GM21447 (cell line): ENCODE measurements at regions not wholly inside any gene's neighbourhood (a gene's known extent, or its start where the extent isn't known, plus 50 kb on each side); places are given as distances from the start of the nearest gene placed in this dataset.
"Not testable (repeated sequence)": the region's sequence is repeated elsewhere in the genome, so short reads cannot be mapped to it uniquely, and the experiment has no call there.

Experiments used
- ATAC-seq: cut with Tn5 transposase; IDR thresholded peaks from one replicate; pipeline ENCODE4 v1.9.1; 2021; ENCODE audit not compliant: unreplicated experiment

DNA sequence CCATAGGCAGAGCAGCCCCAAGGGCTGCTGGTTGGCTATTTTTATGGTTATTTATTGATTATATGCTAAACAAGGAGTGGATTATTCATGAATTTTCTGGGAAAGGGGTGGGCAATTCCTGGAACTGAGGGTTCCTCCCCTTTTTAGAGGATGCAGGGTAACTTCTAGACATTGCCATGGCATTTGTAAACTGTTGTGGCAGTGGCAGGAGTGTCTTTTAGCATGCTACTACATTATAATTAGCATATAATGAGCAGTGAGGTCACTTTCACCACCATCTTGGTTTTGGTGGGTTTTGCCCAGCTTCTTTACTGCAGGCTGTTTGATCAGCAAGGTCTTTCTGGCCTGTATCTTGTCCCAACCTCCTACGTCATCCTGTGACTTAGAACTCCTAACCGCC, 112.2 kb downstream of the RHOU start:
- not testable (repeated sequence) for ATAC-seq

DNA sequence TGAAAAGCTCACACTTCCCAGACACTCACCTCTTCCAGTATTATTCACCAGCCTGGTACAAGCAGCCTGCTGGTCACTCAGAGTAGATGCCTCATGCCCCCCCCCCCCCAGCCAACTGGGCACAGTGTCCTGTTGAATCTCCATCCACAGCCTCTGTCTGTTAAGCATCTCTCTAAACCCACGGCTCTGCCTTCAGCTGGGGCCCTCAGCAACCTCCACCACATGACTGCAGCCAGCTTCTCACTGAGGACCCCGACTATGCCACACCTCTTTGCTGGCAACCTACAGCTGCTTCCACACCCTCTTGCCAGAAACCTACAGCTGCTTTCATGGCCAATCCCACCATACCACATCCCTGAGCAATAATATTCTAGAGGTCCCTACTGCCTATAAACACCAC, 113.1 kb downstream of the RHOU start:
- no peak for ATAC-seq

DNA sequence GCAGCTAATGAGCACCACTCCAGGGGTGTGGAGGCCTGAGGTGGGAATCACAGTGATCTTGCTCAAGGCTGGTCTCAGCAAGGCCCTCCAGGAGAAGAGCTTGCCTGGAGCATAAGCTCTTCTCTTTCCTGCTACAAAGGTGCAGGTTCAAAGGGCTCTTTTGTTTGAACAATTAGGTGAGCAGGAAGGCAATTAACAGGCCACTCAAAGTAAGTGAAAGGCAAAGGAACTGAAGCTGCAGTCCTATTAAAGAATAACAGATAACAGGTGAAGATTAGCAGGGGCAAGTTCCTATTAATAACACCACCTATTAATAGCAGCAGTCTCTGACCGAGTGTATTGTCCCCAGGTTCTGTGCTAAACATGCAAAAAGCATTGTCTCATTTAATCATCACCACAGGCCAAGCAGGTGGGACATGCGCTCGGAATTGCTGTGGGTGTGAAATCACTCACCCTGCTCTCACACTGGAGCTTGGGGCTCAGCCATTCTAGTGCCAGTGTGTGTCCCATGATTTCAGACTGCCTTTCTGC, 113.8 kb downstream of the RHOU start:
- peak; percentile 80 for ATAC-seq

DNA sequence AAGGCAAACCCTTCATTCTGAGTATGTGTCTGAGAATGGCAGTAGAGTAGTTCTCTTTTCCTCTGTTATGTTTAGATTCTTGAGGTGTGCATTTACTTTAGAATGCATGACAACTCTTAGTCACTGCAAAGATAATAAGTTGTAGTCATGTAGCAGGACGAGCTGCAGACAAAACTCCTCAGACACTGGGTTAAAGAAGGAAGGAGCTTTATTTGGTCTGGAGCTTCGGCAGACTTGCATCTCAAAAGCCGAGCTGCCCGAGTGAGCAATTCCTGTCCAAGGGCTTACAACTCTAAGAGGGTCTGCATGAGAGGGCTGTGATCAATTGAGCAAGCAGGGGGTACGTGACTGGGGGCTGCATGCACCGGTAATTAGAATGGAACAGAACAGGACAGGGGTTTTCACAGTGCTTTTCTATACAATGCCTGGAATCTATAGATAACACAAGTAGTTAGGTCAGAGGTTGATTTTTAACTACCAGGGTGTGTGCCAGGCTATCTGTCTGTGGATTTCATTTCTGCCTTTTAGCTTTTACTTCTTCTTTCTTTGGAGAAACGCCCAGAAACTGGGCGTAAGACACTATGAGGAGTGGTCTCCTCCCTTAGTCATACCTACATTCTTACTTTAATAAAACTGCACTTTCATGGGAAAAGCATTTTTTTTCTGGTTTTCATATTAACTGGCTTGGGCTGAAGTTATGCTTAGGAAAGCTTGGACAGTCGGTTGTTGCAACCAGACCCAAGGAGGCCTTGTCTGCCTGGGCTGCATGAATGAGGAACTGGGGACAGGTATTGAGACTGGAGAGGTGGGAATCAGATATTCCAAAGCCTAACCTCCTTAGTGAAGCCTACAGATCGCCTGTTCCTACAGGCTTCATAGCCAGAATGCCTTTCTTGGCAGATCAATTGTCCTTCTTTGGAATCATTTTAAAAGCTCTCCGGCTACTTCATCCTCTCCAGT, 115.1 kb downstream of the RHOU start:
- no peak for ATAC-seq

DNA sequence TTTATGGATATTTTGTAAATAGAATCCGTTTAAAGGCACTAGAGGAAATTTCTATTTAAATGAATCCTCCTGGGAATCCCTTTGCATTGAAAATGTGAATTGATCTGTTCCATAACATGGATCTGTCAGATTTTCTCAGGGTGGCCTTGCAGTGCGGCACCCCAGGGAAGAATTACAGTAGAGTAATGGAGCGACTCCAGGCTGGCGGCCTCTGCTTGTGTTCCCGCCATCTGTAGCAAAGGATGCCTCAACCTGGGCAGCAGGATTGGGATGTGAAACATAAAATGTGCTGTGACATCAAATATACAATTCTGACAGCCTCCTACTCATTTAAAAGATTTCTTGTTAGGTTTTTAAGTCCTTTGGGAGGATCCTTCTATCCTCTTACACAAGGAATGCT, 115.9 kb downstream of the RHOU start:
- ATAC-seq: no peak

DNA sequence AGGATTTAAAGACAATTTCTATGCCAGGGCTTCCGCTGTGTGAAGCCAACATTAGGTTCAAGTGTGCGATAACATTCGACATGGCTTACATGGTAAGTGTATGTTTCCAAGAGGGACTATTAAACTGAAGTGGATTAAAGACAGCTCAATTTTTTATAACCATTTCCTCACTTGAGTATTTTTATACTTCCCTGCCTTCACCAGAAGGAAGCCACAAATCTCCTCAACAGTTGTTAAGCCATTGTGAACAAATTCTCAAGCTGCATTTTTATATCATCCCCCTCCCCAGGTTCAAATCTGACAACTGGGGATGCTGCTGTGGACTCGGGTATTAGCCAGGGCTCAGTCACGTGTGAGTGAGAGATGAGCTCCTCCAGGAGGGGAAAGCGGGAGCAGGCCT, 116.3 kb downstream of the RHOU start:
- ATAC-seq: no peak

DNA sequence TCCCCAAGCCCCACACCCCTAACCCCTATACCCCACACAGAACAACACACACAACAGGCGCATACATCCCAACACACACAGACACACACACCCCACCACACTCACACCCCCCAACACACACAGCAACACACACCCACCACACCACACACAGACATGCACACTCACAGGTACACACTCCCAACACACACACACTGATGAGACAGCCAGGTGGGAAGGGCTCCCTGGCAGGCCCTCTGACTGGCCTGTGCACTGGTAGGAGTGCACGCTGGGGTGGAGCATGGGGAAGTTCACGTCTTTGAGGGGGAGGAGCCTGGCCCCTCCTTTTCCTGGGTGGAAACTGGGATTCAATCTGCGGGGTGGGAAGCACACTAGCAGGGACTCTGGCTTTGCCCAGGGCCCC, 116.7 kb downstream of the RHOU start:
- no peak for ATAC-seq

DNA sequence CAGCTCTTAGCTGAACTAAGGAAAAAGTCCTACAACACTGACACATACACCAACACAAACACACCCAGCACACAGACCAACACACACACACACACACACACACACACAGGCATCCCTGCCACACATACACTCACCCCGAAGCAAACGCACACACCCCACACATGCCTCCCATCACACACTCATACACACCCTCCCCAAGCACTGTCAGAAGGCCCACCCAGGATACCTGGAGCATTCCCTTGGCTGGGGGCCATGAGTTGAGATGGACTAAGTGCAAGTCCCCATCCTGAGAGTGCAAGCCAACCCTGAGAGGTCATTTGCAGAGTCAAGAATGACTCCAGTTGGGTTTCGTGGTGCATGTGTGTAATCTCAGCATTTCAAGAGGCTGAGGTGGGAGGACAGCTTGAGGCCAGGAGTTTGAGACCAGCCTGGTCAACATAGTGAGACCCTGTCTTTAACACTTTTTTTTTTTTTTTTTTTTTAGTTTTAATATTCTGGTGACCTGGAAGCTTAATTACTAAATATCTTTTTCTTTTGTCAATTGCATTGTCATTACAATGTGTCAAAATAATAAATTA, 117.3 kb downstream of the RHOU start:
- no peak for ATAC-seq

DNA sequence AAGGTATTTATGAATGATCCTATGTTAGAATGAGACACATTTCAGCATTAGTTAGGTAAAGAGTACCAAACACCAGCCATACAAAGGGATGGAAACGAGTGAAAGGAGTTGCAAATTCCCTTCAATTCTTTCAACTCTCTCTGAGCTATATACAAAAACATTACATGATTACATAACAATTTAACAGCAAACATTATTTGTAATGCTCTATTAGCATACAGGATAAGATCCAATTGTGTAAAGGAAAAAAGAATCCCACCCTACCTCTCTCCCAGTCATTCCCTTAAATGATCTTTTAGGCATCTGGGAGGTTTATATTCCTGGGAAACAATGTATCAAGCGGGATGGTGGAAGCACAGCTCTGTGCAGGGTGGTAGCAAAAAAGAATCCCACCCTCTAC, 117.9 kb downstream of the RHOU start:
- ATAC-seq: no peak

DNA sequence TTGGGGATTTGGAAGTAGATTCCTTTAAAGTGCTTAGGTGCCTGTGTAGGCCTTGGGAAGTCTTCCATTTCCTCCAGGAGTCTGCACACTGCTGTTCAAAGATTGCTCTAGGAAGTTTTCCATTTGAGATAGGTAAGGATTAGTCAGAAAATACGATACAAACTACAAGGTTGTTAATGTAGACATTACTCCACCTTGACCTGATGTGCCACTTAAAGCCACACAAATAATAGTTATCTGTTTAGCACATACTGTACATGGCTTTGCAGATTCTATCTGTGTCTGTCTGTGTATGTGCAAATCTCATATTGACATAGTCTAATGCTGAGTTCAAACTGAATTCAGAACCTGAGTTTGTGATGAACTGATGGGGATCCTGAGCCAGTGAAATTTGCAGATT, 118.4 kb downstream of the RHOU start:
- no peak for ATAC-seq

DNA sequence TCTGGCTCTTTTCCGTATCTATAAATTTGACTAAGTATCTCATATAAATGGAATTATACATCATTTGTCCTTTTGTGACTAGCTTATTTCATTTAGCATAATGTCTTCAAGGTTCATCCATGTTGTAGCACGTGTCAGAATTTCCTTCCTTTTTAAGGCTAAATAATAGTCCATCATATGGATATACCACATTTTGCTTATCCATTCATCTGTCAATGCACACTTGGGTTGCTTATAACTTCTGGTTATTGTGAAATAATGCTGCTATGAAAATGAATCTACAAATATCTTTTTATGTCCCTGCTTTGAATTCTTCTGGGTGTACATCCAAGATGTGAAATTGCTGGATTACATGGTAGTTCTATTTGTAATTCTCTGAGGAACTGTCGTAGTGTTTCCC, 119.6 kb downstream of the RHOU start:
- ATAC-seq: no peak

DNA sequence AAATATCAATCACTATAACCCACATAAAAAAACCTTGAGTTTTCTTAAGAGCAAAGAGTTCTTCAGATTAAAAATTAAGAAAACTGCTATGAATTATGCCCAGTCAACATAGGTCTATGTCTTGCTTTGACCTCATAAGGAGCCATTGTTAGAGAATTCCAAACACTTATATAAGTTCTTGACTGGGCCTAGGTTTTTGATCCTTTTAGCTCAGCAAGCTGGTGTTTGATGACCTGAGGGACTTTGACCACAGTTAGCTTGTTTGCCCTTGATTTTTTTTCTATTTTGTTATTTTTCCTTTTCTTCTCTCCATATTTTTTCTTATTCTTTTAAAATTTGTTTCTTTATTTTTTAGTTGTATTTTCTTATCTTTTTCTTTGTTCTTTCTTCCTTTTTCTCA, 122.3 kb downstream of the RHOU start:
- ATAC-seq: no peak

DNA sequence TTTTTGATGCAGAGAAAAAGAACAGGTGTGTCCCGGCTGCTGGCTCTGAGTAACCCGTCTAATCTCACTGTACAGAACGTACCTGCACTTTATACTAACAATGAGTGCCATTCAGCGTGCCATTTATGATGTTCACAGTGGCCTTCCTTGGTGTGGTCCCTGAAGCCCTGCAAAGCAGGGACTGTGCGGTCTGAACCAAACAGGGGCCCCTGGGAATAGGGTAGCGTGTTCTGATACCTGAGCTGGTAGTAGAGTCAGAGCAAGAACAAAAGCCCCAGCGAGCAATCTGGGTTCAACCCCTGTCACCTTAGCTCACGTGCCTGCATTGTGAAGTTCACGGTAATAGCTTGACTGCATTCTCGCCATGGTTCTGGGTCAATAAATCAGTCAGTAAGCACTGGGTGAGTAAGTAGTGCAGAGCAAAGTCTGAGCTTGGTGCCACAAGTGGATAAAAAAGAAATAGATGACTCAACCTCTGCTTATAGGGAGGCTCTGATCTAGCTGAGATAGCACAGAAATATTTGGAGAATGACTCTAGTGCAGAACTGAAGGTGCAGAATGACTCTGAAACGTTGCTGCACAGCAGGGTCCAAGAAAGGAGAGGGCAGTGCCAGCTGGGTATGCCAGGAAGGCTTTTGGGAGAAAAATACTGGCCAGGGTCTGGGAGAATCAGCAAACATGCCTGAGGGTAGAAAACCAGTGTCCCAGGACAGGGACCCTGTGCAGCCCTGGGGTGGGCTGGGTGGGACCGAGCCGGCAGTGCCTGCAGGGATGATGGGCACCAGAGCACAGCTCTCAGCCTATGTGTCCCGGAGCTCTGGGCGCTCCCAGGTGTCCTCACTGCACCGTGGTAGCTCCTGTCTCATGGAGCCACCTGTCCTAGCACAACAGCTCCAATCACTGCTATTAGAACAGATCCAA, 125.9 kb downstream of the RHOU start:
- ATAC-seq: peak; percentile 54

DNA sequence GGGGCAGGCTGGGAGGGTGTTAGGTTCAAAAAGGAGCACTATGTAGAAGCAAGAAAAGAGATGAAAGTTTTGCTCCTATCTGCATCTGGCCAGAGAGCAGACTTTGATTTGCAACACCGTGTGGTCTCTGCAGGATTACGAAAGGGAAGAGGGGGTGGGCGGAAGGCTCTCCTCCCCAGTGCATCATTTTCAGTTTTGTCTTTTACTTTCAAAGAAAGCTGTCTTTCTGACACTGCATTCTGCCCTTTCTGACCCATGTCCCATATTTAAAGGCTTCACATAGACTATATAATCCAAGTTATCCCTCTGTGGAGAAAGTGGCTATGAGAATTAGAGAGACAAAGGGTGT, 126.5 kb downstream of the RHOU start:
- no peak for ATAC-seq

DNA sequence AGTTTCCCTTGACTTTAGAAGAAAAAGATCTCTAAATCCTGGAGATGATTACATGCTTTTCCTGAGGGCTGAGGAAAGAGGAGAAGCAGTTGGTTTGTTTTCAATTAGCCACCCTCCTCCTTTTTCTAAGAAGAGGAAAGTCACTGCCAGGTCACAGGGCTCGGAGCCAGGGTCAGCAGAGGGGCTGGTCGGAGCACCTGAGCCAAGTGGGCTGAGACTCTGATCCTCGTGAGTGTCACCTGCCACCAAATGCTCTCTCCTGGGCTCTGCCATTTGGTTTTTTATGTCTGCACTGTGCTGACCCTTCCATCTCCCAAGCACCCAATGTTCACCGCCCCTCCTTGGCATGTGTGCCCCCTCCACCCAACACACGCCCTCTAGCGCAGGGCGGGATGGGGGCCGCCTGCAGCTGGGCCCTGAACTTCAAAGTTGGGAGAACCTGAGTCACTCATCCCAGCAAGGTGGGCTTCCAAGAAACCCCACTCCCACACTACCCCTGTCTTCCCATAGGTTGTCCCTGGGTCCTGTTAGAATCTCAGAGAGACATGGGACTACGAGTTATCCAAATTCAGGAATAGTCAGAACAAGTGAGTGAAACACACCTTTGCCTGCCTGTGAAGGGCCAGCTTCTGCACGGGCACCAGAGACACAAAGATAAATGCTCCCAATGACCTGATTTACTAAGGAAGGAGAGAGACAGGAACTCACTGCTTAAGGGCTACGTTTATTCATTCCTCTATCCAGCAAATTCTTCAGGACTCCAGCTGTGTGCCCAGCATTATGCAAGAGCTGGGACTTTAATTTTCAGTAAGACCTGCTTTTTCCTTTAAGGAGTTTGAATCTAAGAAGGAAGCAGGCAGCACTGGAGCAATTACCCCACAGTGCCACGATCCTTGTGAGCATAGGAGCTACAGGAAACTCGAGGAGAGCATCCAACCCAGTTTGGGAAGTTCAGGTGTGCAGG, 127.5 kb downstream of the RHOU start:
- ATAC-seq: no peak

DNA sequence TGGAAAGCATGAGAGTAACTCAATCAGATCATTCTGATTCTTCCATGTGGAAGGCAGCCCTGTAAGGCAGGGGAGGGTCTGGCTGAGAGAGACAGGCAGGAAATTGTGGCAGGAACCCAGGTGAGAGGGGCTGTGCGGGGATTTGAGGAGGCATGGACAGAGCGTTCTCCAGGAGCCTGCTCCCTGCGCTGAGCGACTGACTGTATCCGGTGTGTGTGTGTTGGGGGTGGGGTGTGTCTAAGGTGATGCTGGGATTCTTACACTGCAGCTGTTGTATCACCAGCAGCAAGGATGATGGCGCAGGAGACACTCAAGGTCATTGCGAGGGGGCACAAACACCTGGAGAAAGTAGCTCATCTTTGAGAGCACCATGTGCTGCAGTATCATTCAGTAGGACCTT, 128.5 kb downstream of the RHOU start:
- no peak for ATAC-seq

DNA sequence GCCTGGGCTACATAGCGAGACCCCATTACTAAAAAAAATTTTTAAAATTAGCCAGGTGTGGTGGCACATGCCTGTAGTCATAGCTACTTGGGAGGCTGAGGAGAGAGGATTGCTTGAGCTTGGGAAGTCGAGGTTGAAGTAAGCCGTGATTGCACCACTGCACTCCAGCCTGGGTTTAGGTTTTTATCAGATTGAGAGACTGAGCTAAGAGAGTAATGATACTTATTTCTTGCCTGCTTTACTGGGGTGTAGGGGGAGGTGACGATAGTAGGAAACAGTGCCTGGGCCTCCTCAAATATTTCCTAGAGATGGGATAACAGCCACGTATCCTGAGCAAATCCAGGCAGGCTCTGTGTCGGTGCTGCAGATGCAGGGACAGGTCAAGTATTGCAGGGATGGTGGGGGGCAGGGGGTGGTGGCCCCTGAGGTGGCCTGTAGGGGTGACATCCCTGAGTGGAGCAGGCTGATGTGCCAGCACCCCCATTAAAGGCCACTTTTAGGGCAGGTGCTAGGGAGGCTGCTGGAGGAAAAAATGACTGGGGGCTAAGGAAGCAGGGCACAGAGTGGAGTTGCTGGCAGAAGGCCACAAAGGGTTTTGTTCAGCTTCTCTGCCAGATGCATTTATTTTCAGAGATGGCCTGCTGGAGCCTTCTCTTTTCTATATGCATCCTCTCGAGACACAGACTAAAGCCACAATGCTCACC, 130.5 kb downstream of the RHOU start:
- ATAC-seq: no peak

DNA sequence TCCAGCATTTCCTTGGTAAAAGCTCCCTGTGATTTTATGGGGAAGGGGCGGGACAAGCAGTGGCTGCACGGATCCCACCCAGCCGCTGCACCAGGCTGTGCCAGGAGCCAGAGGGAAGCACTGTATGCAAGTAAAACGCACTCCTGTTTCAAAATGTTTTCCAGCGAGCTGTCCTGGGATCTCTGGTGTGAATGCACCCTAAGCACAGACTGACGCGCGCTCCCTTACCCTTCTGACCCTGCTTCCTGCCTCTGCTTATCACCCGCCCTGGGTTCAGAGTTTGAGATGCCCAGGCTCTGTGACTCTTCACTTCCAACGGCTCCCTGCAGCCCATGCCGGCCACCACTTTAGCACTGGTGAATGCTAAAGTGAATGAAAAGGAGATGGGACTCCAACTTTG, 131.2 kb downstream of the RHOU start:
- no peak for ATAC-seq

DNA sequence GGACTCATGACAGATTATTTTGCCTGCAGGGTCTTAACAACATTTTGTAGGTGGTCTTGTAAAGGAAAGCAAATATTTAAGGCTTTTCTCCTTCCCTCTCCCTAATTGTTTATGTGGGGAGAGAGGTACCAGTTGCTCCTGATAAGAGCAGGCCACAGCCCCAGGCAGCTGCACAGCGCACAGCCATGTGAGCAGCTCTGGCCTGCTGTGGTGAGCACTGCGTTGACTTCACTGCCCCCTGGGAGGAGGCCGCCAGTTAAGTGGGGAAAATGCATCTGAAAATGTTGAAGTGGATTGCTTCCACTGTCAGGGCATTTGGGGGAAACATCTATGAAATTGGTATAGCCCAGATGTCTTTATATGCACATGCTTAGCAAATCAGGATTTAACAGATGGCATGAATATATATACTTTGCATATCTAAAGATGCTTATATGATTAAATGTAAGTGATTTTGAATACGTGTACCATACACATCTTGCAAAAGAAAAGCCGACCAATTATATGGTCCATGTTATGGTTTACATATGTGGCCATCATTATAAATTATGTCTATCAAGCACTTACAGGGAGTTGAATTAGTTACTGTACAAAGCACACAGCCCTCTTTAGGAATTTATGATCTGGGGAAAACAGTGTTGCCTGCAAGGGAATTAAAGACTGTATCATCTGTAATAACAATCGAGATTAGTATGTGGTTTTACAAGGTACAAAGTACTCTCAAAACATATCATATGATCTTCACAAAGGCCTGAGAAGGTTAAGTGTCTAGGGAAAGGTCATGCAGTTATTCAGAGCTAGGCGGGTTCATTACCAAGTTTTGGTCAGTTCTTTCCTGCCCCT, 132.1 kb downstream of the RHOU start:
- no peak for ATAC-seq
